K562 (cell line): ENCODE measurements at regions not wholly inside any gene's neighbourhood (a gene's known extent, or its start where the extent isn't known, plus 50 kb on each side); places are given as distances from the start of the nearest gene placed in this dataset.

ENCODE experiments used
- ATAC-seq: fragments of 200-7000 bp; cut with Tn5 transposase; 3 replicates; pipeline ENCODE4 v1.9.1; 2020; ENCODE audit warnings: moderate library complexity
- BruUV-seq: library from RNA; stranded (reverse); fragments of 400-500 nt; replicated peaks from 2 replicates; lab custom pipeline; 2021; lab: Mats Ljungman, UMichigan
- CTCF ChIA-PET: fragments of 300-600 bp; formaldehyde crosslinking; extraction: SDS; loops from one replicate; lab custom pipeline; 2021; ENCODE audit warnings: low intra/inter-chr PET ratio; lab: Yijun Ruan, JAX
- POLR2A ChIA-PET: fragments of 300-600, 350-650 bp; sonication (Branson Sonifier 250); formaldehyde crosslinking; extraction: SDS; loops from one replicate; lab custom pipeline; 2021; ENCODE audit warnings: antibody characterized with exemption, inconsistent platforms; lab: Yijun Ruan, JAX
- DNase-seq, 4 experiments: peaks; one replicate each; pipeline versions ENCODE4 v3.0.0 to v3.0.0-alpha.2; 2011 to 2018; ENCODE audit warnings: low spot score in 3 of 4, mixed read lengths in 3 of 4; ENCODE audit errors: extremely low read depth in 1 of 4
- FAIRE-seq: peaks from 2 replicates; lab custom pipeline; 2011; peaks lifted over from hg19 to GRCh38; lab: Jason Lieb, UNC
- H2AFZ ChIP-seq: 2 replicates; pipeline ENCODE4 v1.6.0; 2011; ENCODE audit warnings: low read depth, low read length, control low read depth, inconsistent platforms
- H3K27ac ChIP-seq: fragments of 200-600 bp; 3 replicates; pipeline ENCODE4 v1.8.0; 2011; ENCODE audit warnings: low read depth, mild to moderate bottlenecking, control low read depth, inconsistent platforms, low read length, moderate library complexity, mixed read lengths; ENCODE audit errors: extremely low read depth
- H3K27me3 ChIP-seq, 2 experiments: fragments of 300-600 bp in 1 of 2; 2 replicates in 1 of 2; 3 replicates in 1 of 2; pipeline versions ENCODE4 v1.6.0 to v1.8.0; 2011; ENCODE audit warnings: inconsistent platforms in 2 of 2, low read length in 2 of 2, mild to moderate bottlenecking in 1 of 2, mixed read lengths in 1 of 2, moderate library complexity in 1 of 2; ENCODE audit not compliant: control insufficient read depth in 2 of 2, insufficient read depth in 2 of 2
- H3K36me3 ChIP-seq: fragments of 300-600 bp; 3 replicates; pipeline ENCODE4 v1.8.0; 2011; ENCODE audit warnings: mild to moderate bottlenecking, low read length, inconsistent platforms; ENCODE audit not compliant: control insufficient read depth, insufficient read depth
- H3K4me1 ChIP-seq, 2 experiments: fragments of 200-600 bp in 1 of 2; replicated peaks in 1 of 2; 2 replicates in 1 of 2; 3 replicates in 1 of 2; pipeline versions ENCODE4 v1.5.1 to v1.8.0; 2011; ENCODE audit warnings: inconsistent platforms in 2 of 2, low read length in 2 of 2, mild to moderate bottlenecking in 1 of 2, mixed read lengths in 1 of 2, moderate library complexity in 1 of 2; ENCODE audit not compliant: control insufficient read depth in 2 of 2, insufficient read depth in 2 of 2
- H3K4me2 ChIP-seq: 2 replicates; pipeline ENCODE4 v1.6.1; 2011; ENCODE audit warnings: low read length, control low read depth, inconsistent platforms, mixed read lengths; ENCODE audit not compliant: insufficient read depth
- H3K4me3 ChIP-seq: fragments of 200-600 bp; sonication (generic), shearing (Covaris generic); 2 replicates; pipeline ENCODE4 v1.5.1; 2016; ENCODE audit warnings: control low read depth, inconsistent platforms
- H3K79me2 ChIP-seq: fragments of 200-600 bp; 3 replicates; pipeline ENCODE4 v1.8.0; 2011; ENCODE audit warnings: low read length, inconsistent platforms; ENCODE audit not compliant: control insufficient read depth, insufficient read depth
- H3K9ac ChIP-seq, 2 experiments: 2 replicates each; pipeline versions ENCODE4 v1.6.0 to v1.6.1; 2011; ENCODE audit warnings: low read depth in 2 of 2, low read length in 2 of 2, control low read depth in 1 of 2, inconsistent platforms in 1 of 2, mild to moderate bottlenecking in 1 of 2, mixed read lengths in 1 of 2; ENCODE audit not compliant: insufficient read depth in 1 of 2
- H3K9me1 ChIP-seq: one replicate; pipeline ENCODE4 v1.6.0; 2011; ENCODE audit warnings: inconsistent platforms, mild to moderate bottlenecking, low read length, moderate library complexity; ENCODE audit not compliant: control insufficient read depth, insufficient read depth
- H3K9me3 ChIP-seq: replicated peaks from 2 replicates; pipeline ENCODE4 v1.5.1; 2011; ENCODE audit warnings: low read depth, low read length, inconsistent platforms; ENCODE audit not compliant: control insufficient read depth, insufficient read depth
- H4K20me1 ChIP-seq: replicated peaks from 2 replicates; pipeline ENCODE4 v1.6.1; 2011; ENCODE audit warnings: low read length, inconsistent platforms, mixed read lengths; ENCODE audit not compliant: control insufficient read depth, insufficient read depth
- CREM ChIP-seq: IDR thresholded peaks from 2 replicates; pipeline ENCODE4 v1.6.1; 2014; ENCODE audit warnings: antibody characterized with exemption, low read depth
- GTF2F1 ChIP-seq: IDR thresholded peaks from 2 replicates; pipeline ENCODE4 v1.6.1; 2011; ENCODE audit warnings: low read depth, low read length, improper control_type of control experiment
- NRF1 ChIP-seq, 2 experiments: fragments of 450-650 bp; IDR thresholded peaks in 1 of 2; conservative IDR thresholded peaks in 1 of 2; 2 replicates each; pipeline ENCODE4 v1.6.1; 2014; ENCODE audit warnings: mild to moderate bottlenecking in 2 of 2
- PHF20 ChIP-seq: fragments of 450-650 bp; IDR thresholded peaks from 2 replicates; pipeline ENCODE4 v1.6.1; 2018; ENCODE audit not compliant: partially characterized antibody
- WGBS: fragments of 100-300 bp; shearing (Covaris generic); methylation state at CpG from one replicate; pipeline ENCODE4 v1.1.6; 2016; ENCODE audit warnings: low coverage, mixed read lengths; ENCODE audit not compliant: insufficient coverage; ENCODE audit errors: missing lambda C conversion rate; 5-methylcytosine and 5-hydroxymethylcytosine counted together
- in situ Hi-C: fragments of 300-500 bp; cut with MboI; formaldehyde crosslinking; loops from 4 replicates; pipeline ENCODE4 v1.15.0; 2018; ENCODE audit warnings: inconsistent platforms, mixed read lengths
- intact Hi-C: fragments of 100-400 bp; cut with micrococcal nuclease; formaldehyde crosslinking; loops from 2 replicates; pipeline ENCODE4 v1.14.2; 2022
- TF ChIP-seq, protein P1 (sequence below), 3 experiments: IDR thresholded peaks in 2 of 3; conservative IDR thresholded peaks in 1 of 3; 2 replicates each; pipeline ENCODE4 v1.5.1; 2011 to 2012; ENCODE audit warnings: low read length in 3 of 3, mild to moderate bottlenecking in 3 of 3, control low read depth in 2 of 3, improper control_type of control experiment in 1 of 3, inconsistent platforms in 1 of 3, low read depth in 1 of 3, mixed read lengths in 1 of 3, moderate library complexity in 1 of 3; ENCODE audit not compliant: insufficient read depth in 2 of 3

DNA sequence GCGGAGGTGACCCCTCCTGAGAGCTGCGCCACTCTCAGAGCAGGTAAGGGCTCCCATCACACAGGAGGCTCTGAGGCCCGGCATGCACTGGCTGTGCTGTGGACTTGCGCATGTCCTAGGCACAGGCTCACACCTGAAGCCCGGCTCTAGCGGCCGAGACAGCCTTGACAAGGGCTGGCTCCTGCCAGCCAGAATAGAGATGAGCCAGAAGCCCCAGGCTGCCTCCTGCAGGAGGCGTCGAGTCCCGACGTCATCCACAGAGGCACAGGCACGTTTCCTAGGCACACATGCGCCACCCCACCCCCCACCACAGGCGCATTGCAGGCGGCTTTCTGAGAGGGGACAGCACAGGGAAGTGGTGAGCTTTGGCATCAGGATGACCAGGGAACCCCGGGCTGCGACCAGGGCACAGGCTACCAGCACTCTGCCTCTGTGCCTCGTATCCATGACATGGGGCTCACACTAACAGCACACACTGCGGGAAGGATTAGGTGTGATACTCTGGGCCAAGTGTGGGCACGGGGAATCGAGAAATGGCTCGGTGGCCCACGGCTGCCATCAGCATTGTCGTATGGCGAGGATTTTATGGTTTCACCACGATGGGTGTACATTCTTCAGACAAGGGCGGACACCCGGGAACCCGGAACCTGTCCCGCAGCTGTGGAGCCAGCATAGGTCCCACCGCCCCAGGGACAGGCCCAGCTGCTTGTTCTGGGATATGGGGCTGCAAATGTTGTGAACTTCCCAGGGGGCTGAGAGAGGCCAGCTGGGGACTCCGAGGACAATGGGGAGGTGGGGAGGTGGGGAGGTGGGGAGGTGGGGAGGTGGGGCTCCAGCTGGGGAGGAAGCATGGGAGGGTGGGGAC, 90.7 kb upstream of the ADRA2C start:
- no peak overlapping the region for H2AFZ ChIP-seq
- no peaks in the 10 kb centered on the region for H3K79me2 ChIP-seq
- H4K20me1 ChIP-seq = peaks cover 9% of the 10 kb centered on the region; the same call in 1 of the 2 replicates
- H3K9ac ChIP-seq = no peak overlapping the region
- intact Hi-C loops (no loop called here), in situ Hi-C loops (no loop called here)
- H3K36me3 ChIP-seq = no peaks in the 10 kb centered on the region
- H3K4me2 ChIP-seq = no peak overlapping the region
- peaks cover 0 to 4% of the 10 kb centered on the region in 2 experiments; a peak in 1 of 5 replicates for H3K4me1 ChIP-seq
- ChIA-PET CTCF (no interaction called here), POLR2A (no interaction called here)
- 1% methylated on average over 31 of the region's 32 CpGs for WGBS
- no peaks in the 10 kb centered on the region for H3K9me1 ChIP-seq
- peak; percentile 72 for ATAC-seq
- DNase-seq = peak in 1 of 4 experiments; percentile 6
- no peaks in the 10 kb centered on the region for H3K9me3 ChIP-seq
- FAIRE-seq = no peak
- no TSS peak for BruUV-seq
- no peak overlapping the region for H3K27ac ChIP-seq
- TF ChIP-seq PHF20 (no peak), CREM (peak; percentile 51), NRF1 (conservative IDR thresholded peaks at IDR 0.05 in 1 of 2, IDR thresholded peaks at IDR 0.05 in 1 of 2) (peak; percentile 55 to 57), GTF2F1 (no peak)
- TF ChIP-seq, protein P1, sequence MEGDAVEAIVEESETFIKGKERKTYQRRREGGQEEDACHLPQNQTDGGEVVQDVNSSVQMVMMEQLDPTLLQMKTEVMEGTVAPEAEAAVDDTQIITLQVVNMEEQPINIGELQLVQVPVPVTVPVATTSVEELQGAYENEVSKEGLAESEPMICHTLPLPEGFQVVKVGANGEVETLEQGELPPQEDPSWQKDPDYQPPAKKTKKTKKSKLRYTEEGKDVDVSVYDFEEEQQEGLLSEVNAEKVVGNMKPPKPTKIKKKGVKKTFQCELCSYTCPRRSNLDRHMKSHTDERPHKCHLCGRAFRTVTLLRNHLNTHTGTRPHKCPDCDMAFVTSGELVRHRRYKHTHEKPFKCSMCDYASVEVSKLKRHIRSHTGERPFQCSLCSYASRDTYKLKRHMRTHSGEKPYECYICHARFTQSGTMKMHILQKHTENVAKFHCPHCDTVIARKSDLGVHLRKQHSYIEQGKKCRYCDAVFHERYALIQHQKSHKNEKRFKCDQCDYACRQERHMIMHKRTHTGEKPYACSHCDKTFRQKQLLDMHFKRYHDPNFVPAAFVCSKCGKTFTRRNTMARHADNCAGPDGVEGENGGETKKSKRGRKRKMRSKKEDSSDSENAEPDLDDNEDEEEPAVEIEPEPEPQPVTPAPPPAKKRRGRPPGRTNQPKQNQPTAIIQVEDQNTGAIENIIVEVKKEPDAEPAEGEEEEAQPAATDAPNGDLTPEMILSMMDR (IDR thresholded peaks at IDR 0.05 in 2 of 3, conservative IDR thresholded peaks at IDR 0.05 in 1 of 3; ENCODE audit: insufficient read depth in 2 of 3, low read depth in 1 of 3, low read length in 3 of 3) = peak in 2 of 3 experiments; percentile 9 to 20; a peak in 2 of 6 replicates
- TF ChIP-seq, all 486 proteins: peak for 3
- Histone ChIP-seq H3K4me3 (no peak overlapping the region), H3K27me3 (peaks cover 10 to 59% of the 10 kb centered on the region in 2 experiments; a peak in 4 of 5 replicates)
